GM13977 (cell line): ENCODE measurements at regions not wholly inside any gene's neighbourhood (a gene's known extent, or its start where the extent isn't known, plus 50 kb on each side); places are given as distances from the start of the nearest gene placed in this dataset.

Source experiments
- DNase-seq: peaks from one replicate; pipeline ENCODE4 v3.0.0; 2012; ENCODE audit warnings: low spot score
- in situ Hi-C: fragments of 300-500 bp; cut with MboI; formaldehyde crosslinking; loops from one replicate; pipeline ENCODE4 v1.12.0; 2022; ENCODE audit warnings: low sequenced_read_pairs, low pct_unique_long_range_greater_than_20kb, mixed read lengths, inconsistent platforms; ENCODE audit not compliant: unreplicated experiment
- TF ChIP-seq, protein P1 (sequence below): IDR thresholded peaks from 2 replicates; pipeline ENCODE4 v1.5.1; 2012; ENCODE audit warnings: mild to moderate bottlenecking, control low read depth; ENCODE audit not compliant: insufficient read depth; ENCODE audit errors: extremely low read depth, missing control alignments

DNA sequence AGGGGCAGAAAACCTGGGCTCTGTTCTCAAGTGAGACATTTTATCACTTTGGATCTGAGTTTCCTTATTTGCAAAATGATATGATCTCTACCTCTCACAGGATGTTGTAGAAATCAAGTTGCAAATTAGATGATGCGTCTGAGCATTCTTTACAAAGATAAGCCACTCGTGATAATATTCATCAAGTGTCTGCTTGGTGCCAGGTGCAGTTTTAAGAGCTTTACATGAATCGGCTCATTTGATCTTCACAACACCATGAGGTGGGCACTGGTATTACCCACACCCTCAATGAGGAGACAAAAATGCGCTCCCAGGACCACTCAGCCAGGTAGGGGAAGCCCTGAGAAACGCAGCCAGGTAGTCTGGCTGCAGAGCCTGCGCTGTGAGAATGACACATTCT, 59.1 kb upstream of the CA12 start:
- no peak for DNase-seq
- TF ChIP-seq, protein P1, sequence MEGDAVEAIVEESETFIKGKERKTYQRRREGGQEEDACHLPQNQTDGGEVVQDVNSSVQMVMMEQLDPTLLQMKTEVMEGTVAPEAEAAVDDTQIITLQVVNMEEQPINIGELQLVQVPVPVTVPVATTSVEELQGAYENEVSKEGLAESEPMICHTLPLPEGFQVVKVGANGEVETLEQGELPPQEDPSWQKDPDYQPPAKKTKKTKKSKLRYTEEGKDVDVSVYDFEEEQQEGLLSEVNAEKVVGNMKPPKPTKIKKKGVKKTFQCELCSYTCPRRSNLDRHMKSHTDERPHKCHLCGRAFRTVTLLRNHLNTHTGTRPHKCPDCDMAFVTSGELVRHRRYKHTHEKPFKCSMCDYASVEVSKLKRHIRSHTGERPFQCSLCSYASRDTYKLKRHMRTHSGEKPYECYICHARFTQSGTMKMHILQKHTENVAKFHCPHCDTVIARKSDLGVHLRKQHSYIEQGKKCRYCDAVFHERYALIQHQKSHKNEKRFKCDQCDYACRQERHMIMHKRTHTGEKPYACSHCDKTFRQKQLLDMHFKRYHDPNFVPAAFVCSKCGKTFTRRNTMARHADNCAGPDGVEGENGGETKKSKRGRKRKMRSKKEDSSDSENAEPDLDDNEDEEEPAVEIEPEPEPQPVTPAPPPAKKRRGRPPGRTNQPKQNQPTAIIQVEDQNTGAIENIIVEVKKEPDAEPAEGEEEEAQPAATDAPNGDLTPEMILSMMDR: no peak
- in situ Hi-C loops: no loop called here

DNA sequence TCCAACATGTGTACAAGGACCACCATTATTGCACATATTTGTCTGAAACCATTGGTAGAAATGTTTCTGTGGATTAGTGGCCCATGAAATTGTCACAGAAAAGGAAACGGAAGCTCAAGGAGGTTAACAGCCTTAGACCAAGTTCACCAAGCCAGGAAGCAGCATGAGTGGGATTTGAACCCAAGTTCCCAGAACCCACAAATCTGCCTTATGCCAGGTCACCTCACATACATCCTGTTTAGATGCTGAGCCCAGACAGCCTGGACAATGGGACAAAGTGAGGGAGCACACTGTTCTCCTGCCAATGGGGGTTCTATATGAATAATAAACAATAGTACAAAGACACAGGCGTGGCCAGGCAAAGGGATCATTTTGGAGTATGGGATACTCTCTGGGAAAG, 59.6 kb upstream of the CA12 start:
- no peak for DNase-seq
- in situ Hi-C loops: no loop called here
- TF ChIP-seq, protein P1: no peak

DNA sequence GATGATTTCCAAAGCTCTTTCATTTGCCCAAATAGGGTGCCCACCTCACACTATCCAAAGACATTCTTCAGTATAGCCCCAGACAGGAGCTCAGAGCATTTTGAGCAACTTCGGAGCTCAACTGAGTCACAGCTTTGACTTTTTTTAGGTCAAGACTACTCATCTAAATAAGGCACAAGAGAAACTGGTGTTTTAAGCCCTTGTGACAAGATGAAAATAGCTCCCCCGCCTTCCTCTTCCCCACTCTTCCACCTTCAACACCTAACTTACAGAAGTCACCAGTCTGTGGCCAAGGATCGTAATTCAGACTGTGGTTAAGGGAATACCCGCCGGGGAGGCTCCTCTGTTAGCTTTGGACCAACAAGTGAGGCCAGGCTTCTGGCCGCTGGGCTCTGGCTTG, 60.4 kb upstream of the CA12 start:
- in situ Hi-C loops: no loop called here
- no peak for DNase-seq
- TF ChIP-seq, protein P1: no peak

DNA sequence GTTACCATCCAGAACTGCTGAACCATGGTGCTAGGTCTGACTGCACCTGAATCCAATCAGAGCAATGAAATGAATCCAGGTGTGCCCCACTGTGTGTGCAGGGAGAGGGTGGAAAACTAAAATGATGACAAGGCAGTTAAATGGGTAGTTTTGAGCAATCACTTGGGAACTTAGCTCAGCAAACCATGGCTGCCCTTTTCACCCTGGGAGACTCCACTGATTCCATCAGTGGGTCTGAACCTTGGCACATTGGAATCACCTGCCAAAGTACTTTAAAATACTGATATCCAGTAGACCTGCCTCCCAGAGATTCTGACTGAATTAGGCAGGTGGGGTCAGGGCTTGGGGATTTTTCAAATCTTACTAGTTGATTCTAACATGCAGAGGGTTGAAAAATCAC, 59.8 kb upstream of the USP3 start:
- no peak for DNase-seq
- in situ Hi-C loops: no loop called here
- TF ChIP-seq, protein P1: no peak

DNA sequence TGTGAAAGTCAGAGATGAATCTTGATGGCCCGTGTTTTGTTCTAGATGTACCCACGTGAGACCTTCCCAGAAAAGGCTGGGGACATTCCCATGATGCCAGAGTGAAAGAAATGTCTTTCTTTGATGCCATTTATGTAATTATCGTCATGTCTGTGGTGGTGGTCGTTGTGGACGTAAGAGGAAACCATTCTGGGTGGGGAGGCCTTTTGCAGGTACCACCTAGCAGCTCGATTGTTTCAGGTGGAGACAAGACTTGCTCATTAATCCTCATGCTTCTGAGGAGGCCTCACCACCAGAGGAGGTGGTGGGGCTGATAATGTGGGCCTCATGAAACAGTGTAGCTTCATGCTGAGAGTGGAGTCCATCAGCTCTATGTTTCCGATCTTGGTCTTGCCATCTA, 58.1 kb upstream of the USP3 start:
- DNase-seq: no peak
- in situ Hi-C loops: no loop called here
- TF ChIP-seq, protein P1: no peak

GRCh38 chr15:63447017-63447676, 57.2 kb upstream of the USP3 start:
- DNase-seq: no peak
- TF ChIP-seq, protein P1: no peak
- in situ Hi-C loops: no loop called here
